Astrocyte of the cerebellum (primary cell): ENCODE measurements at regions not wholly inside any gene's neighbourhood (a gene's known extent, or its start where the extent isn't known, plus 50 kb on each side); places are given as distances from the start of the nearest gene placed in this dataset.

Experiments used
- DNase-seq: peaks from one replicate; pipeline ENCODE4 v3.0.0-alpha.2; 2011; ENCODE audit warnings: low read depth
- H3K4me3 ChIP-seq: 2 replicates; pipeline ENCODE4 v1.5.1; 2011; ENCODE audit warnings: mild to moderate bottlenecking, low read depth, low read length, moderate library complexity
- CTCF ChIP-seq: IDR thresholded peaks from 2 replicates; pipeline ENCODE4 v1.5.1; 2012; ENCODE audit warnings: low read length, low read depth, moderate library complexity, mild to moderate bottlenecking; ENCODE audit errors: missing control alignments
- in situ Hi-C: cut with HindIII; loops from 2 replicates; pipeline ENCODE4 v1.10.0; 2017; ENCODE audit warnings: low sequenced_read_pairs

- in situ Hi-C loops: no loop called here
- DNase-seq: no peak
- TF ChIP-seq CTCF: no peak
- H3K4me3 ChIP-seq: no peak overlapping the region
These were observed 412.8 kb upstream of the TBX3 start for GRCh38 chr12:115096588-115097397.

DNA sequence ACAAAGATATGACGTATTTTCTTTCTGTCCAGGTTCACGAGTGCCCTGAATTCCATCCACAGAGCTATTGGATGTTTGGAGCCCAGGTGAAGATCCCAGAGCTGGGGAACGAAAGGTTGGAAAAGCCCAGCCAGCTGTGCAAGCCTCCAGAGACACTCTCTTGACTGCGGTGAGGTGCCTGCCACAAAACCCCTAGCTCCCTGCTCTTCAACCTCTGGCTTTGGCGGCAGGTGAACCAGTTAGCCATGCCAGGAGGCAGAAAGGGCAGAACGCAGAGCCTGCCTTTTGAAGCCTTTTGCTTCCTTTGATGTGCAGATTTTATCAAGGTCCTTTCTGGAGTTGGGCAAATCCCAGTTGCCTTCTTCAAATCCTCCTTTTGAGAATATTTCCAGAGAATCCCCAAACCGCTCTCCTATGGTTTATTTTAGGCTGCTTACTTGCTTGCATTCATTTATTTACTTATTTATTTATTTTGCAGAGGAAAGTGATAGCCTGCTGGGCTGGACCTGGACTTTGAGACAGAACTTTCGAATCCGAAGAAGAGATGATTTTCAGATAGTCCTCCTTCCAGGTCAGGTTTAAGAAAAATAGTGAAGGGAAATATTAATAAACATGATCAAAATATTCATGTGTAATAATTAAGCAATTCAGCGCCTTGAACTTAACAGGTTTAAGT is 411.2 kb upstream of the TBX3 start:
- TF ChIP-seq CTCF: no peak
- DNase-seq: no peak
- in situ Hi-C loops: no loop called here
- H3K4me3 ChIP-seq: no peak overlapping the region

DNA sequence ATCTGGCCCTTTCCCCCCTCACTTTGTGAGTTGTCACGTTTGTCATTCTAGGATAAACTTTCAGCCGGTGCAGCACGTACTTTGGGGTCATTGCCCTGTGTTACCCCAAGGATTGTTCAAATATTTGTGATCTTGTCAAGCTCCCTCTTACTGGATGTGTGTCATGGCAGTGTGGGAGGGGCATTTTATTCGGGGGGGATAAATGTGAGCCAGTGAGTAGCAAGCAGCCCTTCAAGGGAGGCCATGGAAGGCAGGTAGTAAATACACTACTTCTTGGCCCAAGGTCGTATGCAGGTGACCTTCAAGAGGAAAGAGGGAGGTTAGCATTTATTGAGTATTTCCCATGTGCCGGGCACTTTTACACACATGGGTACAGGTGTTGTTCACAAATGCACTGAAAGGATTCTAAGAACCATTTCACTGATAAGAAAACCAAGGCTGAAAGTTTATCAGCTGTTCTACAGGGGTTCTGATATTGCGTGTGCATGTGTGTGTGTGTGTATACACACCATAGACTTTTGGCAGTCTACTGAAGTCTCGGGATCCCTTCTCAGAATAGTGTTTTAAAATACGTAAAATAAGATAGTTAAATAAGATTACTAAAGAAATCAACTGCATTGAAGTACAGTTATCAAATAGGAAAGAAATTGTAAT is 410.3 kb upstream of the TBX3 start:
- no peak for TF ChIP-seq CTCF
- no peak overlapping the region for H3K4me3 ChIP-seq
- no peak for DNase-seq
- in situ Hi-C loops: no loop called here

GRCh38 chr12:115093261-115093660 is 409.3 kb upstream of the TBX3 start:
- no peak for DNase-seq
- no peak overlapping the region for H3K4me3 ChIP-seq
- in situ Hi-C loops: no loop called here
- no peak for TF ChIP-seq CTCF

GRCh38 chr12:115090783-115091182 is 406.8 kb upstream of the TBX3 start:
- in situ Hi-C loops: no loop called here
- H3K4me3 ChIP-seq: no peak overlapping the region
- no peak for TF ChIP-seq CTCF
- DNase-seq: no peak

- TF ChIP-seq CTCF: no peak
- H3K4me3 ChIP-seq: no peak overlapping the region
- no peak for DNase-seq
- in situ Hi-C loops: no loop called here
These were observed 405.2 kb upstream of the TBX3 start for GRCh38 chr12:115088995-115089841.
